H9 (cell line): ENCODE measurements at regions not wholly inside any gene's neighbourhood (a gene's known extent, or its start where the extent isn't known, plus 50 kb on each side); places are given as distances from the start of the nearest gene placed in this dataset.

Source experiments
- DNase-seq: peaks from one replicate; pipeline ENCODE4 v3.0.0-alpha.2; 2017
- H2AFZ ChIP-seq: one replicate; pipeline ENCODE4 v1.6.1; 2013; ENCODE audit warnings: mild to moderate bottlenecking, low read length, control low read depth, moderate library complexity
- H2AK5ac ChIP-seq: 2 replicates; pipeline ENCODE4 v1.6.1; 2013; ENCODE audit warnings: low read length, control low read depth, mixed read lengths; ENCODE audit not compliant: insufficient read length
- H2BK120ac ChIP-seq: one replicate; pipeline ENCODE4 v1.6.1; 2013; ENCODE audit warnings: low read depth, mild to moderate bottlenecking, low read length, control low read depth, inconsistent platforms; ENCODE audit not compliant: poor library complexity, severe bottlenecking
- H2BK12ac ChIP-seq: 2 replicates; pipeline ENCODE4 v1.6.1; 2013; ENCODE audit warnings: low read length, control low read depth, mixed read lengths, low read depth; ENCODE audit not compliant: insufficient read length
- H2BK15ac ChIP-seq: 2 replicates; pipeline ENCODE4 v1.6.1; 2013; ENCODE audit warnings: low read depth, low read length, control low read depth
- H2BK20ac ChIP-seq: one replicate; pipeline ENCODE4 v1.6.1; 2013; ENCODE audit warnings: low read depth, mild to moderate bottlenecking, low read length, control low read depth, inconsistent platforms; ENCODE audit not compliant: poor library complexity, severe bottlenecking
- H2BK5ac ChIP-seq: 2 replicates; pipeline ENCODE4 v1.6.1; 2013; ENCODE audit warnings: low read length, control low read depth, mixed read lengths; ENCODE audit not compliant: insufficient read length
- H3K14ac ChIP-seq: 2 replicates; pipeline ENCODE4 v1.6.1; 2013; ENCODE audit warnings: low read length, control low read depth; ENCODE audit not compliant: insufficient read depth
- H3K18ac ChIP-seq: 2 replicates; pipeline ENCODE4 v1.6.1; 2013; ENCODE audit warnings: low read depth, mild to moderate bottlenecking, mixed read lengths, low read length, control low read depth; ENCODE audit not compliant: insufficient read length
- H3K23ac ChIP-seq: 2 replicates; pipeline ENCODE4 v1.6.1; 2013; ENCODE audit warnings: low read length, control low read depth, mixed read lengths, low read depth; ENCODE audit not compliant: insufficient read length
- H3K23me2 ChIP-seq: 2 replicates; pipeline ENCODE4 v1.6.1; 2013; ENCODE audit warnings: low read depth, mild to moderate bottlenecking, mixed read lengths, low read length, control low read depth; ENCODE audit not compliant: insufficient read length, poor library complexity, severe bottlenecking
- H3K27ac ChIP-seq: 2 replicates; pipeline ENCODE4 v1.5.1; 2013; ENCODE audit warnings: low read length, control low read depth, mixed read lengths, low read depth; ENCODE audit not compliant: insufficient read length
- H3K27me3 ChIP-seq: 2 replicates; pipeline ENCODE4 v1.6.1; 2013; ENCODE audit warnings: low read length, control low read depth, inconsistent platforms; ENCODE audit not compliant: insufficient read depth
- H3K4ac ChIP-seq: 2 replicates; pipeline ENCODE4 v1.6.1; 2013; ENCODE audit warnings: low read depth, mild to moderate bottlenecking, control low read depth, inconsistent platforms, low read length, moderate library complexity
- H3K4me1 ChIP-seq: 2 replicates; pipeline ENCODE4 v1.6.1; 2013; ENCODE audit warnings: low read length, control low read depth, inconsistent platforms; ENCODE audit not compliant: insufficient read depth
- H3K4me2 ChIP-seq: 2 replicates; pipeline ENCODE4 v1.6.1; 2013; ENCODE audit warnings: low read length, control low read depth, mixed read lengths; ENCODE audit not compliant: insufficient read length, insufficient read depth
- H3K56ac ChIP-seq: 2 replicates; pipeline ENCODE4 v1.6.1; 2013; ENCODE audit warnings: low read depth, mild to moderate bottlenecking, mixed read lengths, low read length, control low read depth; ENCODE audit not compliant: insufficient read length
- H3K79me1 ChIP-seq: 2 replicates; pipeline ENCODE4 v1.6.1; 2013; ENCODE audit warnings: low read depth, mild to moderate bottlenecking, moderate library complexity, low read length, control low read depth, inconsistent platforms; ENCODE audit not compliant: insufficient read depth, poor library complexity, severe bottlenecking
- H3K79me2 ChIP-seq: 2 replicates; pipeline ENCODE4 v1.6.1; 2013; ENCODE audit warnings: low read length, control low read depth, inconsistent platforms; ENCODE audit not compliant: insufficient read depth
- H3K9ac ChIP-seq: 2 replicates; pipeline ENCODE4 v1.6.1; 2013; ENCODE audit warnings: low read length, control low read depth, mixed read lengths; ENCODE audit not compliant: insufficient read length; ENCODE audit errors: extremely low read depth
- H3K9me3 ChIP-seq: one replicate; pipeline ENCODE4 v1.6.1; 2013; ENCODE audit warnings: low read depth, low read length, inconsistent platforms; ENCODE audit not compliant: control insufficient read depth
- H3T11ph ChIP-seq: one replicate; pipeline ENCODE4 v1.6.1; 2013; ENCODE audit warnings: mild to moderate bottlenecking, low read length, control low read depth, inconsistent platforms
- H4K20me1 ChIP-seq: one replicate; pipeline ENCODE4 v1.6.1; 2013; ENCODE audit not compliant: control insufficient read depth, insufficient read length, insufficient read depth
- H4K5ac ChIP-seq: 2 replicates; pipeline ENCODE4 v1.6.1; 2013; ENCODE audit warnings: low read depth, mild to moderate bottlenecking, mixed read lengths, low read length, control low read depth; ENCODE audit not compliant: insufficient read length
- H4K8ac ChIP-seq: replicated peaks from 2 replicates; pipeline ENCODE4 v1.6.1; 2013; ENCODE audit warnings: low read length, control low read depth, mixed read lengths, low read depth; ENCODE audit not compliant: insufficient read length
- H4K91ac ChIP-seq: 2 replicates; pipeline ENCODE4 v1.6.1; 2013; ENCODE audit warnings: low read depth, mild to moderate bottlenecking, moderate library complexity, mixed read lengths, low read length, control low read depth; ENCODE audit not compliant: insufficient read length
- H3K27ac Mint-ChIP-seq, 3 experiments: 2 replicates in 2 of 3; 3 replicates in 1 of 3; pipeline ENCODE4 v1.8.0; 2020 to 2021; ENCODE audit warnings: mixed read lengths in 3 of 3, mild to moderate bottlenecking in 1 of 3, moderate library complexity in 1 of 3
- H3K27me3 Mint-ChIP-seq: 2 replicates; pipeline ENCODE4 v1.8.0; 2021; ENCODE audit warnings: low read depth, mild to moderate bottlenecking, moderate library complexity, mixed read lengths
- H3K36me3 Mint-ChIP-seq, 3 experiments: 2 replicates in 2 of 3; 3 replicates in 1 of 3; pipeline ENCODE4 v1.8.0; 2020 to 2021; ENCODE audit warnings: low read depth in 3 of 3, mixed read lengths in 3 of 3; ENCODE audit not compliant: insufficient read depth in 1 of 3
- H3K4me1 Mint-ChIP-seq, 2 experiments: 2 replicates each; pipeline ENCODE4 v1.8.0; 2020; ENCODE audit warnings: mixed read lengths in 2 of 2
- H3K4me3 Mint-ChIP-seq, 2 experiments: 2 replicates in 1 of 2; 3 replicates in 1 of 2; pipeline ENCODE4 v1.8.0; 2020 to 2021; ENCODE audit warnings: mild to moderate bottlenecking in 2 of 2, mixed read lengths in 2 of 2, moderate library complexity in 1 of 2
- H3K9me3 Mint-ChIP-seq, 2 experiments: 2 replicates in 1 of 2; 3 replicates in 1 of 2; pipeline ENCODE4 v1.8.0; 2020; ENCODE audit warnings: mild to moderate bottlenecking in 2 of 2, mixed read lengths in 2 of 2, moderate library complexity in 1 of 2
- WGBS: extraction: QIAGEN DNeasy Blood & Tissue Kit; methylation state at CpG from one replicate; pipeline ENCODE4 v1.1.7; 2013; ENCODE audit warnings: missing lambda C conversion rate, low lambda C conversion rate, mixed read lengths; ENCODE audit not compliant: insufficient read length; ENCODE audit errors: extremely low coverage; 5-methylcytosine and 5-hydroxymethylcytosine counted together
- TF ChIP-seq, protein P1 (sequence below): fragments of 200-600 bp; sonication (generic); conservative IDR thresholded peaks from 3 replicates; pipeline ENCODE4 v1.8.0; 2021; ENCODE audit warnings: antibody characterized with exemption, mild to moderate bottlenecking

DNA sequence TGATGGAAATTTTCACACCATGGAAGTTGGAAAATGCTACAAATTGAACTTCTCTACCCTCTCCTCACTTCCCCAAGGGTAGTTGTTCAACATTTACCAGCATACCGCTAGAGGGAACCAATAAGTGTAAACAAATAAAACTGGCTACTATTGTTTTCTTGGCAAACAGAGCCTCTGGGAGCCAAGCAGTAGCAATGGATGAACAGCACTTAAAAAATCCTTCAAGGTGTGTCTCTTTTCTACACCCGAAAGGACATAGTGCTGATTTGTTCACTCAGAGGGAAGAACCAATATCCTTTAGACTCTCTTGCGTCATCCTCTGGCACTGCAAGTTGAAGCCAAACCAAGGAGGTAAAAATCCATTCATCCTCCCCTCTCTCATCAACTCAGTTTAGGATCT lies 161.5 kb downstream of the TBX15 start:
- H3K79me2 ChIP-seq: no peaks in the 10 kb centered on the region
- H3K18ac ChIP-seq: no peak overlapping the region
- Mint-ChIP-seq H3K4me3 (no peak overlapping the region), H3K27me3 (peaks cover 2% of the 10 kb centered on the region; the same call in 1 of the 2 replicates), H3K27ac (no peak overlapping the region), H3K4me1 (no peaks in the 10 kb centered on the region), H3K9me3 (peaks cover 17% of the 10 kb centered on the region in 2 experiments), H3K36me3 (peaks cover 5 to 15% (median 9%) of the 10 kb centered on the region in 3 experiments; a peak in 6 of 7 replicates)
- H2BK20ac ChIP-seq: no peak overlapping the region
- H2BK15ac ChIP-seq: no peak overlapping the region
- H3K9ac ChIP-seq: no peak overlapping the region
- no peaks in the 10 kb centered on the region for H3K4me1 ChIP-seq
- H3K27ac ChIP-seq: no peak overlapping the region
- no peak overlapping the region for H3T11ph ChIP-seq
- no peak overlapping the region for H4K91ac ChIP-seq
- H3K27me3 ChIP-seq: no peaks in the 10 kb centered on the region
- H2BK5ac ChIP-seq: no peak overlapping the region
- H3K79me1 ChIP-seq: no peaks in the 10 kb centered on the region
- H3K9me3 ChIP-seq: peaks cover 9% of the 10 kb centered on the region
- H3K14ac ChIP-seq: no peak overlapping the region
- no peak for DNase-seq
- no peak overlapping the region for H3K23ac ChIP-seq
- no peak overlapping the region for H2AK5ac ChIP-seq
- H2BK12ac ChIP-seq: no peak overlapping the region
- H4K8ac ChIP-seq: no peak overlapping the region
- H2BK120ac ChIP-seq: no peak overlapping the region
- no CpG with 5 or more reads among the region's 3 CpGs for WGBS
- no peak overlapping the region for H4K5ac ChIP-seq
- no peaks in the 10 kb centered on the region for H4K20me1 ChIP-seq
- TF ChIP-seq, protein P1, sequence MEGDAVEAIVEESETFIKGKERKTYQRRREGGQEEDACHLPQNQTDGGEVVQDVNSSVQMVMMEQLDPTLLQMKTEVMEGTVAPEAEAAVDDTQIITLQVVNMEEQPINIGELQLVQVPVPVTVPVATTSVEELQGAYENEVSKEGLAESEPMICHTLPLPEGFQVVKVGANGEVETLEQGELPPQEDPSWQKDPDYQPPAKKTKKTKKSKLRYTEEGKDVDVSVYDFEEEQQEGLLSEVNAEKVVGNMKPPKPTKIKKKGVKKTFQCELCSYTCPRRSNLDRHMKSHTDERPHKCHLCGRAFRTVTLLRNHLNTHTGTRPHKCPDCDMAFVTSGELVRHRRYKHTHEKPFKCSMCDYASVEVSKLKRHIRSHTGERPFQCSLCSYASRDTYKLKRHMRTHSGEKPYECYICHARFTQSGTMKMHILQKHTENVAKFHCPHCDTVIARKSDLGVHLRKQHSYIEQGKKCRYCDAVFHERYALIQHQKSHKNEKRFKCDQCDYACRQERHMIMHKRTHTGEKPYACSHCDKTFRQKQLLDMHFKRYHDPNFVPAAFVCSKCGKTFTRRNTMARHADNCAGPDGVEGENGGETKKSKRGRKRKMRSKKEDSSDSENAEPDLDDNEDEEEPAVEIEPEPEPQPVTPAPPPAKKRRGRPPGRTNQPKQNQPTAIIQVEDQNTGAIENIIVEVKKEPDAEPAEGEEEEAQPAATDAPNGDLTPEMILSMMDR: peak; percentile 56
- no peaks in the 10 kb centered on the region for H3K23me2 ChIP-seq
- no peak overlapping the region for H3K56ac ChIP-seq
- no peak overlapping the region for H3K4me2 ChIP-seq
- H2AFZ ChIP-seq: no peak overlapping the region
- no peak overlapping the region for H3K4ac ChIP-seq
